ENCODE measurements at regions not wholly inside any gene's neighbourhood (a gene's known extent, or its start where the extent isn't known, plus 50 kb on each side); places are given as distances from the start of the nearest gene placed in this dataset.

DNA sequence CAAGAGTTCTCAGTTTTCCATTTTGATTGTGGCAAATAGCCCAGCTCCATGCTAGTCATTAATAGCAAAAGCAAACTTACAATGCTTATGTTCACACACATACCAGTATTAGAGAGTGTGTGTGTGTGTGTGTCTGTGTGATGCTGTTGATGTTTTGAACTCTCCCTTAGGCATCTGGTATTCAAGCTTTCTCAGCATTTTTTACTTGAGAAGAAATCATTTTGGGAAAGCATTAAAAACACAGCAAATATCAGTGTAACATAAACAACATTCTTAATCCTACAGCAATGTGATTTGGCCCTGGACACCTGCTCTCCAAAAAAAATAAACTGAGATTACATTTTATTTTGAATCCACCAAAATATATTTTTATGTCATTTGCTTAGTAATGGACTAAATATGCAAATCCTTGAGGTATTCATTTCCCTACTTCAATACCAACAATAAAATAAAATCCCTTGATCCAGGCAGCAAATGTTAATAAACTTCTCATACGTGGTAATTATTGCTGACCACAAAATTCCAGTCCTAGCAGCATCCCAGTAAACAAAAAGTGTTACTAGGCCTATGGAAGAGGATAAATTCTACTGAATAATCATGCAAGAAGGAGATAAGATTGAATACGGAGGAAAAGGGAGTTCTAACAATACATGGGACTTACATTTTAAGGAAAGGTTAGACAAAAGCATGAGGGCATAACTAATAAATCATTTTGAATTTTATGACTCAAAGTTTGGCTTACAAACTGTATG, 249.5 kb upstream of the CLEC14A start:
- no peak for DNase-seq

- no peak for DNase-seq
Observed at GRCh38 chr14:38504175-38504574, 248.3 kb upstream of the CLEC14A start.

GRCh38 chr14:38502239-38502638, 246.3 kb upstream of the CLEC14A start:
- no peak for DNase-seq

DNA sequence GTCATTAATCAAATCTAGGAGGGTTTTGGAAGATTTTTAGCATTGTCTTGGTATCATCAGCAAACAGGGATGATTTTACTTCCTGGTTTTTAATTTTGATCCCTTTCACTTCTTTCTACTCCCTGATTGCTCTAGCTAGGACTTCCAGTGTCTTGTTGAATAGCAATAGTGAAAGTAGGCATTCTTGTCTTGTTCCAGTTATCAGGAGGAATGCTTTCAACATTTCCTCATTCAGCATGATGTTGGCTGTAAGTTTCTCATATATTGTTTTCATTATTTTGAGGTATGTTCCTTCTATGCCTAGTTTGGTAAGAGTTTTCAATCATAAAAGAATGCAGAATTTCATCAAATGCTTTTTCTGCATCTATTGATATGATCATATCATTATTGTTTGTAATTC, 244.2 kb upstream of the CLEC14A start:
- DNase-seq: no peak

- no peak for DNase-seq
Observed at GRCh38 chr14:38496092-38496491, 240.2 kb upstream of the CLEC14A start.

DNA sequence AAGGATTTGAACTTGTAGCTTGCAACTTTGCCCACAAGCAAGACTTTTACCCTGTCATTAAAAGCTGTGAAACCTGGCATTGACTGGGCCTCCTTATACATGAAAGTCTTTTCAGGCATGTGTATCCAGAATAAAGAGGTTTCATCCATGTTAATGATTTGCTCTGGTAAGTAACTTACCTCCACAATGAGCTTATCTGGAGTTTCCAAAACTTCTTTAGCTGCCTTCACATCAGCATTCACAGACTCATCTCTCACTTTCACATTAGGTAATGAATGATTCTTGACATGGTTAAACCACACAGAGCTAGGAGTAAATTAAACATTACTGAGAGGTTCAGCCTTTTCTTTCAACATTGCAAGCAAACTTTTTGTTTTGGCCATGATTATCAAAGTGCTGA, 234.4 kb upstream of the CLEC14A start:
- no peak for DNase-seq

DNA sequence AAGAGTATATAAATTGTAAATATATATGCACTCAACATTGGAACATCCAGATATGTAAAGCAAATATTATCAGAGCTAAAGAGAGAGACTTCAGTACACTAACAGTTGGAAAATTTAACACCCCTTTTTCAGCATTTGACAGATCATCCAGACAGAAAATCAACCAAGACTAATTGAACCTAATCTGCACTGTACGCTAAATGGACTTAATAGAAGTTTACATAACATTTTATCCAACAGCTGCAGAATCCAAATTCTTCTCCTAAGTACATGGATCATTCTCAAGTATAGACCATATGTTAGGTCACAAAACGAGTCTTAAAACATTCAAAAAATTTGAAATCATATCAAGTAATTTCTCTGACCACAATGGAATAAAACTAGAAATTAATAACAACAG, 229.1 kb upstream of the CLEC14A start:
- no peak for DNase-seq

- DNase-seq: no peak
Observed at GRCh38 chr14:38481952-38482678, 226.2 kb upstream of the CLEC14A start.

DNA sequence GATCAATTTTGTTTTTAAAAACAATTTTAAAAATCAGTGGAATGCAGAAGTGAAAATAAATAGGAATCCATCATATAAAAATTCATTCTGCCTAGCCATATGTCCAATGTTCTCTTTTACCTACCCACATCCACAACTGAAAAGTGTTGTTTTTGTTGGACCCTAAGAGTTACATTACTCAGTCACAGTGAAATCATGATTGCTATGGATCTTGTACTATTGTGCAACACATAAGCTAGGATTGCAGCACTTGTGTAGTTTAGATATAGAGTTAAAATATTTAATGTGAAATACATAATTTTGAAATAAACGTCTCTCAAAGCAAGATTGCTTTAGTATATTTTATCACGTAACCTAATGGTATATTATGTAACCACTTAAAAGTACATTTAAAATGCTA, 213.3 kb upstream of the CLEC14A start:
- no peak for DNase-seq

DNA sequence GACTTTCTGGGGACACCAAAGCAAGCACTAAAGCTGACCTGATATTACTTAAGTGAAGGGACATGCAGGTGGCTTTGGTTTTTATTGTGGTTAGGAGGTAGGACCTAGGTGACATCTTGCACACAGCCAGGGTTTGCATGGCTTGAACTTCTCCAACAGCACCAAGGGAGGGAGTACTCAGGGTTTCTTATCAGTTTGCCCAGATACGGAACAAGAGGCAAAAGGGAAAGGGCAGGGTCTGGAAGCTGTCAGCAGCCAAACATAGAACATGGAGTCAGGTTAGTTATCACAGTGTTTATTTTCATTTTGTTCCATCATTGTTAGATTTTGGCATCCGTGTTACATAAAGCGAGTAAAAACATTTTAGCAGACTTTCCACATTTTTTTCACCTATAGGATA, 186.3 kb upstream of the CLEC14A start:
- no peak for DNase-seq

GRCh38 chr14:38432186-38432585, 176.3 kb upstream of the CLEC14A start:
- DNase-seq: no peak

DNA sequence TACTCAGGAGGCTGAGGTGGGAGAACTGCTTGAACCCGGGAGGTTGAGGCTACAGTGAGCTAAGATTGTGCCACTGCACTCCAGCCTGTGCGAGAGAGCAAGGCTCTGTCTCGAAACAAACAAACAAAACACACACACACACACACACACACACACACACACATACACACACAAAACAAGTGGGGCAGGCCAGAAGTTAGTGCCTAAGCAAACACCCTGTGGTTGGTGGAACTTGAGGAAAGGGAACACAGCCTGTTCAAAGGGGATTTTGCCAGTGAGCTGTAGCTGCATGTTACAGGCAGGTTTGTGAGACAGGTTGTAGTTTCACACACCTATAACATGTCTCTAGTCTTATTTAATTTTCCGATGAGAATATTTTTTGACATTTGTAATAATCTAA, 175.3 kb upstream of the CLEC14A start:
- DNase-seq: no peak

GRCh38 chr14:38430522-38430921, 174.6 kb upstream of the CLEC14A start:
- DNase-seq: no peak

DNA sequence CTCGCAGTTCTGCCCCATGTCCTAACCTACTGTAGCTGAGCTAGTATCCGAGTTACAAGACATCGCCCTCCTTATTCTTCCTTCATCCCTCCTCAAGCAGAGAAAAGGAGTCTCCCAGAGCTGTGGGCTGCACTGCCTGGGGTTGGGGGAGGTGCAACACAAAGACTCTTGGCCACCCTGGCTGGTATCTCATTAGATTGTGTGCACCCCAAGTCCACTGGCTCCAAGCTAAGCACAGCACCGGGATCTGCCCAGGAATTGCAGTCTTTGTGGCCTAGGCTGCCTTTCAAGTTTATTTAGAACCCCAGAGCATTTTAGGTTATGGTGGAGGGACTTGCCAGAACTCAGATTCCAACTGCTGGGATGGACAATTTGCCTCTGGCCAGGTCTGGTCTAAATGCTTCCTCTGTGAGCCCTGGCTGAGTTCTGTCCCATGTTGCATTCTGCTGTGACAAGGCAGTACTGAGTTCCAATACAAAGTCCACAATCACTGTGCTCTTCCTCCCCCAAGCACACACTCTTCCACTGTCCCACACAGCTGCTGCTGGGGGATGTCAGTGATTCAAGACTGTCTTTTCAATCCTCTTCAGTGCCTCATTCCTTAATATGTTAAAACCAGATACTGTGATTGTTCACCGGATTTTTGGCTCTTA, 169.6 kb upstream of the CLEC14A start:
- DNase-seq: no peak

DNA sequence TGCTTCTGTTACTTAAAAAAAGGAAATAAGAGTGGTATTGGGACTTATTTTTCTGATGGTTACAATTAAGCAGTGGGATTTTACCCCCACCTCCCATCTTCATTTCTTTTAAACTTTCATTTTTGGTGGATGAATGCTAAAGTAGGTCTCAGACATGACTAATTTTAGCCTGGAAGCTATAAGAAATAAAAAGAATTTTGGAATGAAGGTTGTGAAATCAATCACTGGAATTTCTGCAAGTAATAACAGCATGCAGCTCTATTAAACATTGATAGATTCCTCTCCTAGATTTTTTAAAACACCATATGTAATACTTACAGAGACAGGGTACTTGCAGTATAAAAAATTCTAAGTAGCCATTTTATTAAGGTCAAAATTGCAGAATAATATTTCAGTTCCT, 164.2 kb upstream of the CLEC14A start:
- no peak for DNase-seq

DNA sequence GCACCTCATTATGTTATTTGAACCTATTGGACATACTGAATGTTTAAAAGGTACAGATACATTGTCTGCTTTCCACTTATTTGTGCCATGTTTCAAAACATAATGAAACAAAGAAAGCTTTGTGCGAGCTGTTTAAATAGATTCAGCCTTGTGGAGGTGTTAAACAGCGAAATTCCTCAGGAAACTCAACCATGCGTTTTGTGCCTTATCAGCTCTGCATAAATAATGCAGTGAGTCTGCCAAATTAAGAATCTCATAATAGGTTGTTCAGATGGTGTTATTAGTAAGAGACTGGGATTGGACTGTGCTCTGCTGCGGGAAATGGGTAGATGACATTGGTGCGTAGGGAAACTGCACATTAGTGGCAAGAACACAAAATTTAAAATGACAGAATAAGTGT, 163.7 kb upstream of the CLEC14A start:
- DNase-seq: no peak

DNA sequence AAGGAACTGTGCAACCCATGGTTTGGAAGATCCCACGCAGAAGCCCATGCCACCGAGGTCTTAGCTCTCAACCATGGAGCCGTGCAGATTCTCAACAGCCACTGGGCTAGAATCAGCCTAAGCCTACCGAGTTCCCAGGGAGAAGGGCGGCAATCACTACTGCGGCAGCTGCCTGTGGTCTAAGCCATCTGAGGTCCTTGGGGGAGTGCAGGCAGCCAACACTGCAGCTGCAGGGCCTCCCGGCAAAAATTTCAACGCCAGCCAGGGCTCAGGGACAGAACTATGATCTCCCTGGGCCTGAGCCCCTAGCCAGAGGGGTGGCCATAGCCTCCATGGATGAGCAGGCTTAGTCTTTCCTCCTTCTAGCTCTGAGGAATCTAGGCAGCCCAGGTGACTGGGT, 156.8 kb upstream of the CLEC14A start:
- no peak for DNase-seq

DNA sequence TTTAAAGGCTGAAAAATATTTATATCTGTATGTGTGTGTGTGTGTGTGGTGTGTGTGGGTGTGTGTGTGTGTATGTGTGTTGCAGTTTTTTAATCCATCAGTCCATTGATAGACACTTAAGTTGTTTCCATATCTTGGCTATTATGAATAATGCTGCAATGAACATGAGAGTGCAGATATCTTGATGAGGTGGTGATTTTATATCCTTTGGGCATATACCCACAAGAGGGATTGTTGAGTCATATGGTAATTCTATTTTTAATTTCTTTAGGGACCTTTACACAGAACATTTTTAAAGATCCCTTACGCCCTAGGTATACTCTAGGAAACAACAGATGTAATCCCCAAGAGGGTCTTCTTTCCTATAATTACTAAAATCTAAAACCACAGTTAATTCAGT, 154.5 kb upstream of the CLEC14A start:
- no peak for DNase-seq

DNA sequence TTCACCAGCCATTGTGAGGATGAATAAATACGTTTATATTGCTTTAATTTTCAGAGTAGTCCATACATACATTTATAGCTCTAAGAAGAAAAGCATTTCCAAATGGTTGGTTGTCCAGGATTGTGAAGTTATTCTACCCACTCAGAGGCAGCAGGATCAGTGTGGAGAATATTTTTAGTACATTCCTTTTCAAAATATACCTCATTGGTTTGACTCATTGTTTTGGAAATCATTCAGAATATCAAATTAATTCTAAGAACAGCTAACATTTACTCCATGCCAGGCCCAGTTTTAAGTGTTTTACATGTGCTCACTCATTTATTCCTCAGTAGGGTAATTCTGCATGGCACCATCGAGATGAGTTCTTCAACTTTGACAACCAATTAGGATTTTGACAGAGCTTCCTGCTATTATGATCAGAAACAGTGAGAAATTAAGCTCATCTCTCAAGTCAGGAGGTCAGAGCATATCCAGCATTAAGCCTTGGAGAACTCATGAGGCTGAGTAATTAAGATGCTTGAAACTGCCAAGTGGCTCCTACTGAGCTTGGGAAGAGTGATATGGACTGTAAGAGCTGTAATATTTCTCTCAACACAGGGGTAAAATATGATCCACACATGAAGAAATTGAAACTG, 153.3 kb upstream of the CLEC14A start:
- DNase-seq: no peak

- no peak for DNase-seq
Observed at GRCh38 chr14:38405851-38406635, 150.2 kb upstream of the CLEC14A start.

- no peak for DNase-seq
Observed at GRCh38 chr14:38404616-38405015, 148.7 kb upstream of the CLEC14A start.

GRCh38 chr14:38404100-38404541, 148.2 kb upstream of the CLEC14A start:
- DNase-seq: no peak

- no peak for DNase-seq
Observed at GRCh38 chr14:38400751-38401150, 144.9 kb upstream of the CLEC14A start.

Measured in midbrain (tissue), 1 donor.